B cell (primary cell): ENCODE measurements at regions not wholly inside any gene's neighbourhood (a gene's known extent, or its start where the extent isn't known, plus 50 kb on each side); places are given as distances from the start of the nearest gene placed in this dataset.

ENCODE experiments used
- EZH2 ChIP-seq: IDR thresholded peaks from 2 replicates; pipeline ENCODE4 v1.6.1; 2012; ENCODE audit warnings: borderline replicate concordance, low read depth, mild to moderate bottlenecking, moderate library complexity, low read length; ENCODE audit not compliant: insufficient read depth, poor library complexity, severe bottlenecking
- TF ChIP-seq, protein P1 (sequence below): fragments of 200-600 bp; IDR thresholded peaks from one replicate; pipeline ENCODE4 v1.8.0; 2022; ENCODE audit warnings: antibody characterized with exemption, mild to moderate bottlenecking

GRCh38 chr5:39478863-39479262 lies 54.1 kb upstream of the DAB2 start:
- TF ChIP-seq, protein P1, sequence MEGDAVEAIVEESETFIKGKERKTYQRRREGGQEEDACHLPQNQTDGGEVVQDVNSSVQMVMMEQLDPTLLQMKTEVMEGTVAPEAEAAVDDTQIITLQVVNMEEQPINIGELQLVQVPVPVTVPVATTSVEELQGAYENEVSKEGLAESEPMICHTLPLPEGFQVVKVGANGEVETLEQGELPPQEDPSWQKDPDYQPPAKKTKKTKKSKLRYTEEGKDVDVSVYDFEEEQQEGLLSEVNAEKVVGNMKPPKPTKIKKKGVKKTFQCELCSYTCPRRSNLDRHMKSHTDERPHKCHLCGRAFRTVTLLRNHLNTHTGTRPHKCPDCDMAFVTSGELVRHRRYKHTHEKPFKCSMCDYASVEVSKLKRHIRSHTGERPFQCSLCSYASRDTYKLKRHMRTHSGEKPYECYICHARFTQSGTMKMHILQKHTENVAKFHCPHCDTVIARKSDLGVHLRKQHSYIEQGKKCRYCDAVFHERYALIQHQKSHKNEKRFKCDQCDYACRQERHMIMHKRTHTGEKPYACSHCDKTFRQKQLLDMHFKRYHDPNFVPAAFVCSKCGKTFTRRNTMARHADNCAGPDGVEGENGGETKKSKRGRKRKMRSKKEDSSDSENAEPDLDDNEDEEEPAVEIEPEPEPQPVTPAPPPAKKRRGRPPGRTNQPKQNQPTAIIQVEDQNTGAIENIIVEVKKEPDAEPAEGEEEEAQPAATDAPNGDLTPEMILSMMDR, result no peak
- no peak for TF ChIP-seq EZH2
